HCT116 (cell line): ENCODE measurements at regions not wholly inside any gene's neighbourhood (a gene's known extent, or its start where the extent isn't known, plus 50 kb on each side); places are given as distances from the start of the nearest gene placed in this dataset.

Experiments used
- ATAC-seq: fragments of 200-7000 bp; cut with Tn5 transposase; 2 replicates; pipeline ENCODE4 v1.9.1; 2020; ENCODE audit warnings: mild to moderate bottlenecking, moderate library complexity
- BruUV-seq: library from RNA; stranded (reverse); fragments of 400-500 nt; replicated peaks from 2 replicates; lab custom pipeline; 2021; lab: Mats Ljungman, UMichigan
- CTCF ChIA-PET: fragments of 300-600 bp; sonication (Branson Sonifier 250); formaldehyde crosslinking; loops from one replicate; lab custom pipeline; 2021; ENCODE audit warnings: antibody characterized with exemption; lab: Charles Lee
- POLR2A ChIA-PET: fragments of 300-600, 350-600 bp; sonication (Branson Sonifier 250); formaldehyde crosslinking; loops from one replicate; lab custom pipeline; 2021; ENCODE audit warnings: antibody characterized with exemption; lab: Charles Lee
- RAD21 ChIA-PET, 2 experiments: fragments of 300-600 bp; sonication (Branson Sonifier 250); formaldehyde crosslinking; loops; one replicate each; lab custom pipeline; 2023; ENCODE audit warnings: low total read pairs in 2 of 2; ENCODE audit not compliant: uncharacterized antibody in 2 of 2, unreplicated experiment in 2 of 2, low non-redundant PET in 1 of 2; lab: Charles Lee
- DNase-seq: peaks from one replicate; pipeline ENCODE4 v3.0.0-alpha.2; 2010; ENCODE audit warnings: low read depth, low spot score
- H2AFZ ChIP-seq: fragments of 200-600 bp; shearing (Covaris generic), sonication (generic); 2 replicates; pipeline ENCODE4 v1.6.1; 2017; ENCODE audit warnings: low read depth, mixed run types, mixed read lengths, antibody characterized with exemption, low read length; ENCODE audit not compliant: poor library complexity, severe bottlenecking
- H3K27ac ChIP-seq: 2 replicates; pipeline ENCODE4 v1.5.1; 2012; ENCODE audit warnings: low read depth, low read length
- H3K27me3 ChIP-seq: fragments of 200-600 bp; sonication (generic); 2 replicates; pipeline ENCODE4 v1.6.1; 2016; ENCODE audit warnings: mixed run types, low read length, mixed read lengths; ENCODE audit not compliant: insufficient read depth
- H3K36me3 ChIP-seq, 2 experiments: fragments of 200-500 bp in 1 of 2; fragments of 200-600 bp in 1 of 2; sonication (Bioruptor generic) in 1 of 2; sonication (generic) in 1 of 2; 2 replicates each; pipeline versions ENCODE4 v1.5.1 to v1.6.1; 2014 to 2016; ENCODE audit warnings: low read length in 2 of 2, inconsistent platforms in 1 of 2, mixed read lengths in 1 of 2, mixed run types in 1 of 2; ENCODE audit not compliant: insufficient read depth in 2 of 2, control insufficient read depth in 1 of 2
- H3K4me1 ChIP-seq, 2 experiments: fragments of 200-600 bp in 1 of 2; sonication (generic) in 1 of 2; 2 replicates each; pipeline versions ENCODE4 v1.5.1 to v1.6.1; 2012 to 2017; ENCODE audit warnings: low read length in 2 of 2, inconsistent platforms in 1 of 2, mild to moderate bottlenecking in 1 of 2, mixed read lengths in 1 of 2, mixed run types in 1 of 2, moderate library complexity in 1 of 2; ENCODE audit not compliant: insufficient read depth in 2 of 2, control insufficient read depth in 1 of 2
- H3K4me2 ChIP-seq: fragments of 200-600 bp; sonication (generic); 2 replicates; pipeline ENCODE4 v1.6.1; 2017; ENCODE audit warnings: mixed run types, low read length, mixed read lengths
- H3K4me3 ChIP-seq, 2 experiments: fragments of 200-600 bp in 1 of 2; sonication (generic) in 1 of 2; replicated peaks in 1 of 2; 2 replicates each; pipeline ENCODE4 v1.5.1; 2011 to 2016; ENCODE audit warnings: low read length in 2 of 2, control low read depth in 1 of 2, low read depth in 1 of 2, mild to moderate bottlenecking in 1 of 2, mixed read lengths in 1 of 2, mixed run types in 1 of 2
- H3K79me2 ChIP-seq: fragments of 200-600 bp; sonication (generic); 2 replicates; pipeline ENCODE4 v1.6.1; 2017; ENCODE audit warnings: mild to moderate bottlenecking, mixed run types, low read length, moderate library complexity, mixed read lengths; ENCODE audit not compliant: insufficient read depth
- H3K9ac ChIP-seq: fragments of 200-600 bp; sonication (generic); 2 replicates; pipeline ENCODE4 v1.6.1; 2016; ENCODE audit warnings: low read length, mixed read lengths
- H3K9me2 ChIP-seq: fragments of 200-600 bp; sonication (generic), shearing (Covaris generic); 2 replicates; pipeline ENCODE4 v1.6.1; 2017; ENCODE audit warnings: mixed run types, mild to moderate bottlenecking, moderate library complexity; ENCODE audit not compliant: insufficient read depth
- H3K9me3 ChIP-seq, 2 experiments: fragments of 200-500 bp in 1 of 2; fragments of 200-600 bp in 1 of 2; sonication (Bioruptor generic) in 1 of 2; sonication (generic) in 1 of 2; 2 replicates each; pipeline ENCODE4 v1.6.1; 2014 to 2017; ENCODE audit warnings: low read length in 2 of 2, mixed read lengths in 2 of 2, inconsistent platforms in 1 of 2, low read depth in 1 of 2, mild to moderate bottlenecking in 1 of 2, mixed run types in 1 of 2, moderate library complexity in 1 of 2; ENCODE audit not compliant: control insufficient read depth in 1 of 2, insufficient read depth in 1 of 2
- H4K20me1 ChIP-seq: fragments of 200-600 bp; sonication (generic), shearing (Covaris generic); 2 replicates; pipeline ENCODE4 v1.6.1; 2017; ENCODE audit warnings: mixed run types, mild to moderate bottlenecking, moderate library complexity; ENCODE audit not compliant: insufficient read depth
- CBX3 ChIP-seq: IDR thresholded peaks from 2 replicates; pipeline ENCODE4 v1.6.1; 2012; ENCODE audit warnings: low read depth
- CEBPB ChIP-seq: IDR thresholded peaks from 2 replicates; pipeline ENCODE4 v1.6.1; 2012; ENCODE audit warnings: low read depth
- EGR1 ChIP-seq: IDR thresholded peaks from 2 replicates; pipeline ENCODE4 v1.6.1; 2012; ENCODE audit warnings: low read depth
- ELF1 ChIP-seq: IDR thresholded peaks from 2 replicates; pipeline ENCODE4 v1.6.1; 2012; ENCODE audit warnings: low read depth, borderline replicate concordance
- EZH2 ChIP-seq: fragments of 200-600 bp; sonication (generic); IDR thresholded peaks from 2 replicates; pipeline ENCODE4 v1.6.1; 2017; ENCODE audit warnings: antibody characterized with exemption, mixed run types
- EZH2phosphoT487 ChIP-seq: fragments of 200-600 bp; IDR thresholded peaks from 2 replicates; pipeline ENCODE4 v1.6.1; 2018; ENCODE audit warnings: antibody characterized with exemption, borderline replicate concordance
- POLR2A ChIP-seq: IDR thresholded peaks from 2 replicates; pipeline ENCODE4 v1.7.0; 2011; ENCODE audit warnings: borderline replicate concordance; ENCODE audit not compliant: insufficient read depth, insufficient read length; ENCODE audit errors: extremely low read depth
- RAD21 ChIP-seq: IDR thresholded peaks from 2 replicates; pipeline ENCODE4 v1.6.1; 2012; ENCODE audit warnings: low read depth, mild to moderate bottlenecking
- SIN3A ChIP-seq: IDR thresholded peaks from 2 replicates; pipeline ENCODE4 v1.6.1; 2012; ENCODE audit warnings: low read depth
- SRF ChIP-seq: IDR thresholded peaks from 2 replicates; pipeline ENCODE4 v1.6.1; 2012; ENCODE audit warnings: low read depth
- ZBTB33 ChIP-seq: IDR thresholded peaks from 2 replicates; pipeline ENCODE4 v1.6.1; 2011; ENCODE audit warnings: mild to moderate bottlenecking, low read length, moderate library complexity; ENCODE audit not compliant: insufficient replicate concordance; ENCODE audit errors: extremely low read depth
- intact Hi-C: fragments of 100-400 bp; cut with micrococcal nuclease; formaldehyde crosslinking; loops from 2 replicates; pipeline ENCODE4 v1.10.0; 2022
- TF ChIP-seq, protein P1 (sequence below): IDR thresholded peaks from 2 replicates; pipeline ENCODE4 v1.6.1; 2012

GRCh38 chr6:88388589-88388988, 222.4 kb upstream of the CNR1 start:
- Histone ChIP-seq H3K79me2 (no peaks in the 10 kb centered on the region), H3K27ac (no peak overlapping the region), H2AFZ (no peak overlapping the region), H3K4me1 (no peaks in the 10 kb centered on the region), H3K36me3 (no peaks in the 10 kb centered on the region), H3K4me2 (no peak overlapping the region), H3K9me2 (no peaks in the 10 kb centered on the region), H4K20me1 (no peaks in the 10 kb centered on the region), H3K4me3 (no peak overlapping the region), H3K9ac (no peak overlapping the region), H3K27me3 (peaks cover 35% of the 10 kb centered on the region), H3K9me3 (no peaks in the 10 kb centered on the region)
- ATAC-seq (no peak), DNase-seq (no peak)
- POLR2A ChIA-PET, result no interaction called here
- intact Hi-C loops, result no loop called here
- TF ChIP-seq ELF1, result no peak
- TF ChIP-seq CBX3, result no peak
- TF ChIP-seq SRF, result no peak
- no peak for TF ChIP-seq POLR2A
- TF ChIP-seq CEBPB, result no peak
- TF ChIP-seq RAD21, result no peak
- TF ChIP-seq, protein P1, sequence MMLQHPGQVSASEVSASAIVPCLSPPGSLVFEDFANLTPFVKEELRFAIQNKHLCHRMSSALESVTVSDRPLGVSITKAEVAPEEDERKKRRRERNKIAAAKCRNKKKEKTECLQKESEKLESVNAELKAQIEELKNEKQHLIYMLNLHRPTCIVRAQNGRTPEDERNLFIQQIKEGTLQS, result no peak
- TF ChIP-seq ZBTB33, result no peak
- TF ChIP-seq SIN3A, result no peak
- BruUV-seq, result no TSS peak
- CTCF ChIA-PET, result no interaction called here
- RAD21 ChIA-PET, result no interaction called here

DNA sequence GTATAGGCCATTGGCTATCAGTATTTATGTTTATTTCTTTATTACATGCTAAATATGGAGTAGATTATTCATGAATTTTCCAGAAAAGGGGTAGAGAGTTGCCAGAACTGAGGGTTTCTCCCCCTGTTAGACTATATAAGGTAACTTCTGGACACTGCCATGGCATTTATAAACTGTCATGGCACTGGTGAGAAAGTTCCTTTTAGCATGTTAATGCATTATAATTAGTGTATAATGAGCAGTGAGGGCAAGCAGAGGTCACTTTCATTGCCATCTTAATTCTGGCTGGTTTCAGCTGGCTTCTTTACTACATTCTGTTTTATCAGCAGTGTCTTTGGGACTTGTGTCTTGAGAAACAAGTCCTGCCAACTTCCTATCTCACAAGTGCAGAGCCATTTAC, 220.0 kb upstream of the CNR1 start:
- no peak for DNase-seq
- TF ChIP-seq EZH2, result no peak
- TF ChIP-seq EZH2phosphoT487, result no peak
- no peak for TF ChIP-seq EGR1
- TF ChIP-seq, all 23 proteins: peak for 0
- BruUV-seq, result no TSS peak
- no peaks in the 10 kb centered on the region for H3K36me3 ChIP-seq
- H3K4me3 ChIP-seq, result no peak overlapping the region
- no peak overlapping the region for H3K27ac ChIP-seq
- H3K79me2 ChIP-seq, result no peaks in the 10 kb centered on the region
- no peak overlapping the region for H2AFZ ChIP-seq
- no peaks in the 10 kb centered on the region for H3K9me2 ChIP-seq
- no peak for ATAC-seq
- H3K27me3 ChIP-seq, result peaks cover 47% of the 10 kb centered on the region
- ChIA-PET RAD21 (no interaction called here), POLR2A (no interaction called here), CTCF (no interaction called here)
- no peaks in the 10 kb centered on the region for H4K20me1 ChIP-seq
- no peak overlapping the region for H3K4me2 ChIP-seq
- intact Hi-C loops, result no loop called here
- H3K4me1 ChIP-seq, result no peaks in the 10 kb centered on the region
- H3K9me3 ChIP-seq, result no peaks in the 10 kb centered on the region
- no peak overlapping the region for H3K9ac ChIP-seq
